GM06990 (cell line): ENCODE measurements at regions not wholly inside any gene's neighbourhood (a gene's known extent, or its start where the extent isn't known, plus 50 kb on each side); places are given as distances from the start of the nearest gene placed in this dataset.

Experiments used
- DNase-seq: peaks from one replicate; pipeline ENCODE4 v3.0.0-alpha.2; 2011; ENCODE audit not compliant: insufficient read length; ENCODE audit errors: extremely low read depth
- H3K27me3 ChIP-seq: replicated peaks from 2 replicates; pipeline ENCODE4 v1.6.0; 2011; ENCODE audit warnings: low read length; ENCODE audit not compliant: control insufficient read depth, insufficient read depth
- H3K36me3 ChIP-seq: 2 replicates; pipeline ENCODE4 v1.5.1; 2011; ENCODE audit warnings: low read length; ENCODE audit not compliant: control insufficient read depth, insufficient read depth
- H3K4me3 ChIP-seq: replicated peaks from 2 replicates; pipeline ENCODE4 v1.5.1; 2011; ENCODE audit warnings: low read depth, mild to moderate bottlenecking, control low read depth, low read length
- TF ChIP-seq, protein P1 (sequence below): IDR thresholded peaks from 2 replicates; pipeline ENCODE4 v1.5.1; 2011; ENCODE audit warnings: low read length, control low read depth, mild to moderate bottlenecking, inconsistent platforms; ENCODE audit not compliant: insufficient read depth, poor library complexity, severe bottlenecking

GRCh38 chr5:173815571-173815970 is 72.6 kb upstream of the CPEB4 start:
- no peaks in the 10 kb centered on the region for H3K27me3 ChIP-seq
- TF ChIP-seq, protein P1, sequence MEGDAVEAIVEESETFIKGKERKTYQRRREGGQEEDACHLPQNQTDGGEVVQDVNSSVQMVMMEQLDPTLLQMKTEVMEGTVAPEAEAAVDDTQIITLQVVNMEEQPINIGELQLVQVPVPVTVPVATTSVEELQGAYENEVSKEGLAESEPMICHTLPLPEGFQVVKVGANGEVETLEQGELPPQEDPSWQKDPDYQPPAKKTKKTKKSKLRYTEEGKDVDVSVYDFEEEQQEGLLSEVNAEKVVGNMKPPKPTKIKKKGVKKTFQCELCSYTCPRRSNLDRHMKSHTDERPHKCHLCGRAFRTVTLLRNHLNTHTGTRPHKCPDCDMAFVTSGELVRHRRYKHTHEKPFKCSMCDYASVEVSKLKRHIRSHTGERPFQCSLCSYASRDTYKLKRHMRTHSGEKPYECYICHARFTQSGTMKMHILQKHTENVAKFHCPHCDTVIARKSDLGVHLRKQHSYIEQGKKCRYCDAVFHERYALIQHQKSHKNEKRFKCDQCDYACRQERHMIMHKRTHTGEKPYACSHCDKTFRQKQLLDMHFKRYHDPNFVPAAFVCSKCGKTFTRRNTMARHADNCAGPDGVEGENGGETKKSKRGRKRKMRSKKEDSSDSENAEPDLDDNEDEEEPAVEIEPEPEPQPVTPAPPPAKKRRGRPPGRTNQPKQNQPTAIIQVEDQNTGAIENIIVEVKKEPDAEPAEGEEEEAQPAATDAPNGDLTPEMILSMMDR = no peak
- no peaks in the 10 kb centered on the region for H3K36me3 ChIP-seq
- no peak overlapping the region for H3K4me3 ChIP-seq
- no peak for DNase-seq

DNA sequence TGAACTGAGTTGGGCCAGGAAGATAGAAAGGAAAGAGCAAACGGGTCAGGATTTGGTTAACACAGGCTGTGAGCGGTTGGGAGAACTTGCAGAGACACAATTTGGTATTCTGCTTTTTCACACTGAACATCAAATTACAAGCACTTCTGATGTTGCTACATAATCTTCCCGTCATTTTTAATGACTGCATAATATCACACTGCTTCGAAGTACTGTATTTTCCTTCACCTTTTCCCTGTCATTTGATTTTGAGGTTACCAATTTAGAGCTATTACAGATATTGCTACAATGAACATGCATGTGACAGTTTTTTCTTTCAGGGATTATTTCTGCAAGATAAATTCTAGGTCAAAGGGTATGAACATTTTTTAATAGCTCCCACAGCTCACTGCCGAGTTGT is 71.4 kb upstream of the CPEB4 start:
- no peak overlapping the region for H3K4me3 ChIP-seq
- TF ChIP-seq, protein P1 = no peak
- no peaks in the 10 kb centered on the region for H3K36me3 ChIP-seq
- no peak for DNase-seq
- no peaks in the 10 kb centered on the region for H3K27me3 ChIP-seq

DNA sequence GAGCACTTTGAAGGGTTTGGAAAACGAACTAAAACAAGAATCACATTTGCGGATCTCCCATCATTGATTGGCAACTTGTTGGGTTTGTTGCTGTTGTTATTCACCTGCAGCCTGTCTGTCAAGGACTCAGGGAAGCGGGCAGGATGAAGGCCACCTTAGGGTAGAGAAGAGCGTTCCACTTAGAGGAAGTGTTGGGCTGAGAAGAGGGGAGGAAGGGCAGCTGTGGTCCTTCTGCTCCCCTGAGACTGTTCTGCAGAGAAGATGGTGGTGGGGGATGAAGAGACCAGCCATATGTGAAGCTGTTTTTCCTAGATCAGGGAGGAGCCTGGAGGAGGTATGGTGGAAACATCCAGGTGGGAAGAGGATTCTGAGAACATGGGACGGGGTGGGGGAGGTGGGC is 70.6 kb upstream of the CPEB4 start:
- Histone ChIP-seq H3K4me3 (no peak overlapping the region), H3K36me3 (no peaks in the 10 kb centered on the region), H3K27me3 (no peaks in the 10 kb centered on the region)
- TF ChIP-seq, protein P1 = no peak
- no peak for DNase-seq

- no peak for DNase-seq
- TF ChIP-seq, protein P1 = no peak
- Histone ChIP-seq H3K4me3 (no peak overlapping the region), H3K36me3 (no peaks in the 10 kb centered on the region), H3K27me3 (no peaks in the 10 kb centered on the region)
Observed at GRCh38 chr5:173819521-173819920, 68.6 kb upstream of the CPEB4 start.

GRCh38 chr5:173823274-173823644 is 64.9 kb upstream of the CPEB4 start:
- no peaks in the 10 kb centered on the region for H3K27me3 ChIP-seq
- TF ChIP-seq, protein P1 = no peak
- no peak for DNase-seq
- H3K4me3 ChIP-seq = no peak overlapping the region
- H3K36me3 ChIP-seq = no peaks in the 10 kb centered on the region
